Lower leg skin (tissue), 4 donors: ENCODE measurements at regions not wholly inside any gene's neighbourhood (a gene's known extent, or its start where the extent isn't known, plus 50 kb on each side); places are given as distances from the start of the nearest gene placed in this dataset.

Experiments used
- DNase-seq, 2 donors: peaks; one replicate each; pipeline ENCODE4 v3.0.0-alpha.2; 2019; ENCODE audit warnings: low spot score in 2 of 2
- H3K4me3 ChIP-seq: fragments of 200-600 bp; sonication (generic); 2 replicates; pipeline ENCODE4 v1.5.1; 2017; ENCODE audit warnings: mild to moderate bottlenecking, low read depth; ENCODE audit not compliant: poor library complexity, severe bottlenecking
- POLR2A ChIP-seq, 2 donors: fragments of 450-650 bp; IDR thresholded peaks; one replicate each; pipeline ENCODE4 v1.6.1; 2016 to 2017; ENCODE audit warnings: antibody characterized with exemption in 2 of 2, mild to moderate bottlenecking in 1 of 2, moderate library complexity in 1 of 2
- WGBS, 2 donors: methylation state at CpG; one replicate each; pipeline ENCODE4 v1.1.5; 2018; 5-methylcytosine and 5-hydroxymethylcytosine counted together
- intact Hi-C: fragments of 100-400 bp; cut with DNase I; formaldehyde crosslinking; loops from one replicate; pipeline ENCODE4 v1.15.0; 2023; ENCODE audit warnings: low total_unique reads
- TF ChIP-seq, protein P1 (sequence below), 3 donors: fragments of 450-650 bp; IDR thresholded peaks; one replicate each; pipeline ENCODE4 v1.5.1; 2016; ENCODE audit warnings: antibody characterized with exemption in 3 of 3, mild to moderate bottlenecking in 3 of 3, moderate library complexity in 2 of 3

DNA sequence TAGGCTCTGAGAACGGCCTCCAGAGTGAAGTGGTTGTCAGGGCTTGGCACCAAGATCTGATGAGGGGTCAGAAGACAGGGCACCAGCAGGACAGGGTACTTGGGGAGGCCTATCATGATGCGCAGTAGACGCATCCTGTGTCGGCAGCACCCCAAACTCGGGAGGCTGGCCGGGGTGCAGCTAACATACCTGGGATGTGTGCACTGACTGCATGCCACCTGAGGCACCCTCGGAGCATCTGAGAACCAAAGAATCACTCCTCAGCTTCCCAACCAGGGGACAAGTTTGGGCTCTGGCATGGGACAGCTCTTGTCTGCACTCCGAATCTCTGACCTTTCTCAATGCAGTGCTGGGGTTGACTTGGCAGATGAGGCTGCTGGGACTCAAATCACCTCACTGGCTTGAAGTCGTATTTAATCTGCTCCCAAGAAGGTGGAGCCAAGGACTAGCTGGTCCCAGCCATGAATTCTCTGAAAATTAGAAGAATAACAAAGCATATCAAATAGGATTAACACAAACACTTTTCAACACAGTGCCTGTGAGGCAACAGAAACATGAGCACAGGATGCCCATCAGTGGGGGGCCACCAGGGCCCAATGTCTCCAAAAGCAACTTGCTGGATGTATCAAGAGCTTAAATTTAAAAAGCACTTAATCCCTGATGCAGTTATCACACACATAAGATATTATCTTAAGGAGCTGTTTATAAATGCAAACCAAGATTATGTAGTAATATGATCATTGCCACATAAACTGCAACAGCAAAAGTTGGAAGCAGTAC, 348.8 kb downstream of the PREX1 start:
- H3K4me3 ChIP-seq, result no peak overlapping the region
- WGBS, 2 donors, result 88 to 89% methylated on average over 9 of the region's 9 CpGs
- intact Hi-C loops, result no loop called here
- TF ChIP-seq POLR2A (IDR thresholded peaks at IDR 0.05), result no peak
- TF ChIP-seq, protein P1, sequence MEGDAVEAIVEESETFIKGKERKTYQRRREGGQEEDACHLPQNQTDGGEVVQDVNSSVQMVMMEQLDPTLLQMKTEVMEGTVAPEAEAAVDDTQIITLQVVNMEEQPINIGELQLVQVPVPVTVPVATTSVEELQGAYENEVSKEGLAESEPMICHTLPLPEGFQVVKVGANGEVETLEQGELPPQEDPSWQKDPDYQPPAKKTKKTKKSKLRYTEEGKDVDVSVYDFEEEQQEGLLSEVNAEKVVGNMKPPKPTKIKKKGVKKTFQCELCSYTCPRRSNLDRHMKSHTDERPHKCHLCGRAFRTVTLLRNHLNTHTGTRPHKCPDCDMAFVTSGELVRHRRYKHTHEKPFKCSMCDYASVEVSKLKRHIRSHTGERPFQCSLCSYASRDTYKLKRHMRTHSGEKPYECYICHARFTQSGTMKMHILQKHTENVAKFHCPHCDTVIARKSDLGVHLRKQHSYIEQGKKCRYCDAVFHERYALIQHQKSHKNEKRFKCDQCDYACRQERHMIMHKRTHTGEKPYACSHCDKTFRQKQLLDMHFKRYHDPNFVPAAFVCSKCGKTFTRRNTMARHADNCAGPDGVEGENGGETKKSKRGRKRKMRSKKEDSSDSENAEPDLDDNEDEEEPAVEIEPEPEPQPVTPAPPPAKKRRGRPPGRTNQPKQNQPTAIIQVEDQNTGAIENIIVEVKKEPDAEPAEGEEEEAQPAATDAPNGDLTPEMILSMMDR (IDR thresholded peaks at IDR 0.05), result no peak
- no peak for DNase-seq

DNA sequence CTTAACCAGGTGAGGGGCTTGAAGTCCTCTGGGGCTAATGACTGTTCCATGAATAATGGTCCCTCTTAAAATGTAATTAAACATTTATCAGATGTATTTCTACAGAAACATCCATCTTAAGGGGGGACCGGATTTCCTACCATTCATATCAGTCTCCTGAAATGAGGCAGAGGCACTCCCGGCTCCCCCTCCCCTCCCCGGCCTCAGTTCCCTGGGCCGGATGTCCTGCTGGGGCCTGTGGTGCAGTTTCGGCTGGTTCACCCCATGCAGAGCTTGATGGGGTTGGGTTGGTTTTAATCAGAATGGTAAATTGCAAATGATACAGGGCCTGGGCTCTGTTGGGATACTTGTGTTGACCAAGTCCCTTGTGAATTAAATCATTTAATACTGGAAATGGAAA, 349.4 kb downstream of the PREX1 start:
- no peak for DNase-seq
- H3K4me3 ChIP-seq, result no peak overlapping the region
- intact Hi-C loops, result no loop called here
- WGBS, 2 donors, result 71 to 82% methylated on average over 5 of the region's 5 CpGs
- TF ChIP-seq, protein P1 (IDR thresholded peaks at IDR 0.05), result no peak
- TF ChIP-seq POLR2A (IDR thresholded peaks at IDR 0.05), result no peak

DNA sequence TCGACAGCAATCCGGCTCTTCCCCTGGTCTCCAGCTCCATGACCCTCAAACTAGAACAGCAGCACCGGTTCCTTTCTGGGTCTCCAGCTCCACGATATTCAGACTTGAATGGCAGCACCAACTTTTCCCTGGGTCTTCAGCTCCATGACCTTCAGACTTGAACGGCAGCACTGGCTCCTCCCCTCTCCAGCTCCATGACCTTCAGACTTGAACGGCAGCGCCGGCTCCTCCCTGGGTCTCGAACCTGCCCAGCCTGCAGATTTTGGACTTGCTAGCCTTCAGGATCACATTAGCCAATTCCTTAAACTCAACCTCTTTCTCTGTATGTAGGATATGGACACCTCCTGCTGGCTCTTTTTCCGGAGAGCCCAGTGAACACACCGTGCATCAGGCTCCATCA, 350.9 kb downstream of the PREX1 start:
- DNase-seq, result no peak
- TF ChIP-seq, protein P1 (IDR thresholded peaks at IDR 0.05), result no peak
- no peak for TF ChIP-seq POLR2A (IDR thresholded peaks at IDR 0.05)
- 90 to 92% methylated on average over 11 of the region's 11 CpGs for WGBS, 2 donors
- no peak overlapping the region for H3K4me3 ChIP-seq
- intact Hi-C loops, result no loop called here

DNA sequence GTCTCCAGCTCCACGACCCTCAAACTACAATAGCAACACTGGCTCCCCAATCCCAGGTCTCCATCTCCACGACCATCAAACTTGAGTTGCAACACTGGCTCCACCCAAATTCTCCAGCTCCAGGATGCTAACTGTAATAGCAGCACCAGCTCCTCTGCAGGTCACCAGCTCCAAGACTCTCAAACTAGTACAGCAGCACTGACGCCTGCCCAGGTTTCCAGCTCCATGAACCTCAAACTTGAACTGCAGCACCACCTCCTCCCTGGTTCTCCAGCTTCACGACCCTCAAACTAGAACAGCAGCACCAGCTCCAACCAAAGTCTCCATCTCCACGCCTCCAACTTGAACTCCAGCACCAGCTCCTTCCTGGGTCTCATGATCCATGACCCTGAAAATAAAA, 353.8 kb downstream of the PREX1 start:
- intact Hi-C loops, result no loop called here
- 73 to 77% methylated on average over 5 of the region's 5 CpGs for WGBS, 2 donors
- TF ChIP-seq, protein P1 (IDR thresholded peaks at IDR 0.05), result no peak
- no peak for TF ChIP-seq POLR2A (IDR thresholded peaks at IDR 0.05)
- H3K4me3 ChIP-seq, result no peak overlapping the region
- no peak for DNase-seq

DNA sequence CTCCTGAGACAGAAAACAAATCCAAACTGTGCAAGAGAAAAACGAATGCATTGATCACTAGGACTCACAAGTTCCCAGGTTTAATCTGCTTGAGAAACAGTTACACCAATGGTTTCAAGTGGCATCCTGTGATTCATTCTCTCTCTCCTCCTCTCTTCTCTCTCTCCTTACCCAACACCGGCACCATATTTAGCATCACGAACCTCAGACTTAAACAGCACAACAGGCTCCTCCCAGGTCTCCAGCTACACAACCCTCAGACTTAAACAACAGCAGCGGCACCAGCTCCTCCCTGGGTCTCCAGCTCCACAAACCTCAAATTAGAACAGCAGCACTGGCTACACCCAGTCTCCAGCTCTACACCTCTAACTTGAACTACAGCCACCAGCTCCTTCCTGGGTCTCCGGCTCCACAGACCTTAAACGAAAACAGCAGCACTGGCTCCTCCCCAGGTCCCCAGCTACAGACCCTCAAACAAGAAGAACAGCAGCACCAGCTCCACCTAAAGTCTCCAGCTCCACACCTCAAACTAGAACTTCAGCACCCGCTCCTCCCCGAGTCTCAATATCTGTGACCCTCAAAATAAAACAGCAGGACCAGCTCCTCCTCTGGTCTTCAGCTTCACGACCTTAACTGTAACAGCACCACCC, 355.9 kb downstream of the PREX1 start:
- no peak for TF ChIP-seq POLR2A (IDR thresholded peaks at IDR 0.05)
- intact Hi-C loops, result no loop called here
- WGBS, 2 donors, result 50 to 56% methylated on average over 9 of the region's 9 CpGs
- no peak overlapping the region for H3K4me3 ChIP-seq
- DNase-seq, result no peak

DNA sequence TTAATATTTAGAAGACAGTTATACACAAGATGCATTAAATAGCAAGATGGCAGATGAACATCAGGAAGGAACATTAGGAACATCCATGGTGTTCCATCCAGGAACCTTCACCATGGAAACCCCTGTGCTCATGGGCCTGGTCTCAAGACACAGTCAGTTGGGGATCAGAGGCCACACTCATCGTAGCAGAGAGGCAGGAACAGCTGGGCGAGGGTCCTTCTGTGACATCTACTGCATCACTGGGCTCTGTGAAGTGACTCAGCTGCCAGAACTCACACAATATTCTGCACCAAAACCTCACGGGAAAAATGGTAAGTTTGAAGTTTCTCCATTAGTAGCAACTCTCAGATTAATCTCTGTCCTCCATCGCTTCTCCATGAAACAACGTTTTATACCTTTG, 356.6 kb downstream of the PREX1 start:
- no peak overlapping the region for H3K4me3 ChIP-seq
- 71 to 73% methylated on average over 5 of the region's 5 CpGs for WGBS, 2 donors
- TF ChIP-seq, protein P1 (IDR thresholded peaks at IDR 0.05), result no peak
- no peak for TF ChIP-seq POLR2A (IDR thresholded peaks at IDR 0.05)
- DNase-seq, result no peak
- intact Hi-C loops, result no loop called here
